Right atrium auricular region (tissue), 2 donors: ENCODE measurements at regions not wholly inside any gene's neighbourhood (a gene's known extent, or its start where the extent isn't known, plus 50 kb on each side); places are given as distances from the start of the nearest gene placed in this dataset.

ENCODE experiments used
- DNase-seq: peaks from one replicate; pipeline ENCODE4 v3.0.0-alpha.2; 2019; ENCODE audit warnings: low spot score
- H3K27ac ChIP-seq, 2 donors: fragments of 200-600 bp; sonication (generic); 1 replicate in 1 of 2; 2 replicates in 1 of 2; pipeline ENCODE4 v1.5.1; 2016 to 2019
- H3K27me3 ChIP-seq, 2 donors: fragments of 200-600 bp; sonication (generic); one replicate each; pipeline versions ENCODE4 v1.5.1 to v1.6.0; 2017 to 2019
- H3K36me3 ChIP-seq: fragments of 200-600 bp; sonication (generic); one replicate; pipeline ENCODE4 v1.5.1; 2016
- H3K4me1 ChIP-seq, 2 donors: fragments of 200-600 bp; sonication (generic); one replicate each; pipeline versions ENCODE4 v1.5.1 to v1.6.0; 2017 to 2019
- H3K4me3 ChIP-seq, 2 donors: fragments of 200-600 bp; sonication (generic); 1 replicate in 1 of 2; 2 replicates in 1 of 2; pipeline ENCODE4 v1.5.1; 2017 to 2019; ENCODE audit warnings: mild to moderate bottlenecking in 1 of 2, moderate library complexity in 1 of 2
- H3K9me3 ChIP-seq, 2 donors: fragments of 200-600 bp; sonication (generic); one replicate each; pipeline ENCODE4 v1.5.1; 2019
- TF ChIP-seq, protein P1 (sequence below), 2 donors: fragments of 200-600 bp; sonication (generic); IDR thresholded peaks; one replicate each; pipeline ENCODE4 v1.5.1; 2019; ENCODE audit warnings: antibody characterized with exemption in 2 of 2

DNA sequence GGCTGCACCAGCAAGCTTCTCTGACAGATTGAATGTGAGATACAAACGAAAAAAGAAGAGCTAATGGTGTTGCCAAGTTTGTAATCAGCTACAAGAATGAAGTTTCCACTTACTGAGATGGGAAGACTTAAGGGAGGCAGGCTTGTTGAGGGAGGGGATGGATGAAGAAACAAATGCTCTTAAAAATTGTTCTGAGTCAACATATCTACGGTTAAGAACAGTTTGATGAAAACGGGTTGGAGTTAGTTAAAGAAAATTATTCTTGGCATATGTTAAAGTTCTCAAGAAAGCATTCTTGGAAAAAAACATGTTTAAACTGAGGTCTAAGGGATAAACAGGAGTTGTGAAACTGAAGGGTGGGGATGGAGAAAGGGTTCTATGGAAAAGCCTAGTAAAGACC, 816.3 kb upstream of the HS3ST1 start:
- H3K27me3 ChIP-seq, result no peaks in the 10 kb centered on the region
- no peak overlapping the region for H3K27ac ChIP-seq
- H3K36me3 ChIP-seq, result no peaks in the 10 kb centered on the region
- peaks cover 0 to 11% of the 10 kb centered on the region in 2 donors for H3K4me1 ChIP-seq
- no peak overlapping the region for H3K4me3 ChIP-seq
- DNase-seq, result no peak
- H3K9me3 ChIP-seq, result no peaks in the 10 kb centered on the region
- TF ChIP-seq, protein P1, sequence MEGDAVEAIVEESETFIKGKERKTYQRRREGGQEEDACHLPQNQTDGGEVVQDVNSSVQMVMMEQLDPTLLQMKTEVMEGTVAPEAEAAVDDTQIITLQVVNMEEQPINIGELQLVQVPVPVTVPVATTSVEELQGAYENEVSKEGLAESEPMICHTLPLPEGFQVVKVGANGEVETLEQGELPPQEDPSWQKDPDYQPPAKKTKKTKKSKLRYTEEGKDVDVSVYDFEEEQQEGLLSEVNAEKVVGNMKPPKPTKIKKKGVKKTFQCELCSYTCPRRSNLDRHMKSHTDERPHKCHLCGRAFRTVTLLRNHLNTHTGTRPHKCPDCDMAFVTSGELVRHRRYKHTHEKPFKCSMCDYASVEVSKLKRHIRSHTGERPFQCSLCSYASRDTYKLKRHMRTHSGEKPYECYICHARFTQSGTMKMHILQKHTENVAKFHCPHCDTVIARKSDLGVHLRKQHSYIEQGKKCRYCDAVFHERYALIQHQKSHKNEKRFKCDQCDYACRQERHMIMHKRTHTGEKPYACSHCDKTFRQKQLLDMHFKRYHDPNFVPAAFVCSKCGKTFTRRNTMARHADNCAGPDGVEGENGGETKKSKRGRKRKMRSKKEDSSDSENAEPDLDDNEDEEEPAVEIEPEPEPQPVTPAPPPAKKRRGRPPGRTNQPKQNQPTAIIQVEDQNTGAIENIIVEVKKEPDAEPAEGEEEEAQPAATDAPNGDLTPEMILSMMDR (IDR thresholded peaks at IDR 0.05), result no peak

DNA sequence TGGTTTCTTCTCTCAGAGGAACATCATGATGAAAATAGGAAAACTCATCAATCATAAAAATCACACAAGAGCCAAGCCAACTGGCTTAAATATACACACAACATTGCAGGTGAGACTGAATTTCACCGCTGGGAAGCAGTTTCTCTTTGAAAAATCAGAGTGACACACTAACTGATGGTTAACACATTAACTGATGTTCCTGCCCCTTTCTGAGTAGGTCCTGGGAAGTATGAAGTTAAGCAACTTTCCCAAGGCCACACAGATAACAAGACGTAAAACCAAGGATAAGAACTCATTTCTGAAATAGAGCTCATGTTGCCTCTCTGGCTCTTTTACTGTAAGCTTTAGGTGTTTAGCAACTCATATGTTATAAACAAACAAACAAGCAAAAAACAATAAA, 813.7 kb upstream of the HS3ST1 start:
- H3K4me3 ChIP-seq, result no peak overlapping the region
- no peaks in the 10 kb centered on the region for H3K36me3 ChIP-seq
- no peak for DNase-seq
- H3K9me3 ChIP-seq, result no peaks in the 10 kb centered on the region
- no peaks in the 10 kb centered on the region for H3K27me3 ChIP-seq
- peaks cover 0 to 11% of the 10 kb centered on the region in 2 donors for H3K4me1 ChIP-seq
- TF ChIP-seq, protein P1 (IDR thresholded peaks at IDR 0.05), result no peak
- H3K27ac ChIP-seq, result no peak overlapping the region

DNA sequence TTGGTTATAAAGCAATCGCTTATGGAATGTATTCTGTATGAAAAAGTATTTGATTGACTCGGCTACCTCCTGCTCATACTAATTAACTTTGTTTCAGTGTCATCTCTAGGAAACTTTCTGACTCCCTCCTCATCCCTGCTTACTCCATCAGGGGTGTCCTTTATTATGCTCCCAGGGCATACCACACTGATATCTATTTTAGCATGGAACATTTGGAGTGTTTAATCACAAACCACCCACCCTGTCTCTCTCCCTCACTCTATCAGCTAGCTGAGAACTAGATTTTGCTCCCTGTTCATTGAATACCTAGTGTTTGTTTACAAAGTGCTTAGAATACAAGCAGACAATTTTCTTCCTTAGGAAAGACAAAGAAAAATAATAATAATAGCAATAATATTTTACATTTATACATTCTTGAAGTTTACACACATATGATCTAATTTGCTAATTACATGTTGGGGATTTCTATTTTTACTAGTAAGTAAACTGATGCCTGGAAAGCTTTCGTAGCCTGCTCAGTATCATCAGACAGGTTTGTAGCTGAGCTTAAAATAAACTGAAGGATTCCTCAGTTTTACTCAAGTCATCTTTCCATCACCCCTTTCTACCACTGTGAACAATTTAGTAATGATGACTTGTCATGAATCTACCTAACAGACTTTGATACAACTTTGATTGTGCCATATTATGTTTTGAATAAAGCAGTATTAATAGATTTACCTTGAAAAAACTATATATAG, 811.4 kb upstream of the HS3ST1 start:
- Histone ChIP-seq H3K4me3 (no peak overlapping the region), H3K9me3 (no peaks in the 10 kb centered on the region), H3K4me1 (peaks cover 0 to 11% of the 10 kb centered on the region in 2 donors), H3K36me3 (no peaks in the 10 kb centered on the region), H3K27ac (peak overlapping the region in 1 of 2 donors; percentile 10), H3K27me3 (no peaks in the 10 kb centered on the region)
- DNase-seq, result no peak
- TF ChIP-seq, protein P1 (IDR thresholded peaks at IDR 0.05), result no peak

DNA sequence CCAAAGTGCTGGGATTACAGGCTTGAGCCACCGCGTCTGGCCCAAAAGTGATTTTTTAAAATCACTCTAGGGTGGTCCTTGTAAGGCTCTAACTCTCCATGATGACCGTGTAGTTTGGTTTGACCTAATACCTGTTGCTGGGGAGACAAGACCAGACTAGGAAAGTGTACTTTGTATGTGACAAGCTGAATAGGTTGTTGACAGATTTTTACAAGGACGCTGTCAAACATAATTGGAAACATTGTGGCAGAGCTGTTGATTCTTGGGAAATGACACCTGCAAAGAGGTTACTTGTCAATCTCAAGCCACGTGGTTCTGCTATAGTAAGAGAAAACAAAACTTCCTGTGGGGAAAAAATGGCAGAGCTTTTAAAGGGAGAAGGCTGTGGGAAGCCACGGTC, 802.4 kb upstream of the HS3ST1 start:
- H3K27me3 ChIP-seq, result no peaks in the 10 kb centered on the region
- DNase-seq, result no peak
- H3K36me3 ChIP-seq, result no peaks in the 10 kb centered on the region
- H3K9me3 ChIP-seq, result no peaks in the 10 kb centered on the region
- TF ChIP-seq, protein P1 (IDR thresholded peaks at IDR 0.05), result no peak
- H3K4me1 ChIP-seq, result no peaks in the 10 kb centered on the region
- peak overlapping the region in 1 of 2 donors; percentile 10 for H3K27ac ChIP-seq
- H3K4me3 ChIP-seq, result no peak overlapping the region

DNA sequence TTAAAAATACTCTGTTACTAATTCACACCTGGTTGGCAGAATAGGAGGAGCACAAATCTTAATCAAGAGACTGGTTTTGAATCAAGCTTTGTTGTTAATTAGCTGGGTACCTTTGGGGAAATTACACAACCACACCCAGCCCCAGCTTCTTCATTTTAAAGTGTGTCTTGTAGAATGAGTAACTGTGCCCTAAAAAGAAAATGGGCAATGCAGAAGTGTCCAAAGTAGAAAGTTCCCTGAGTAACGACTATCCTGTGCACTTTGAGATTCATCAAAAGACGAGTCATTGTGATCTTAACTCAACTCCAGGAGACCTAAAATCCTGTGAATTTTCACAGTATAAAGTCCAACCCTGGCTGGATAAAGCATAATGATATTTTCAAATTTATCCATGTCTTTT, 792.3 kb upstream of the HS3ST1 start:
- H3K36me3 ChIP-seq, result no peaks in the 10 kb centered on the region
- H3K4me3 ChIP-seq, result no peak overlapping the region
- no peaks in the 10 kb centered on the region for H3K27me3 ChIP-seq
- no peaks in the 10 kb centered on the region for H3K4me1 ChIP-seq
- no peak overlapping the region for H3K27ac ChIP-seq
- TF ChIP-seq, protein P1 (IDR thresholded peaks at IDR 0.05), result no peak
- no peak for DNase-seq
- H3K9me3 ChIP-seq, result no peaks in the 10 kb centered on the region

DNA sequence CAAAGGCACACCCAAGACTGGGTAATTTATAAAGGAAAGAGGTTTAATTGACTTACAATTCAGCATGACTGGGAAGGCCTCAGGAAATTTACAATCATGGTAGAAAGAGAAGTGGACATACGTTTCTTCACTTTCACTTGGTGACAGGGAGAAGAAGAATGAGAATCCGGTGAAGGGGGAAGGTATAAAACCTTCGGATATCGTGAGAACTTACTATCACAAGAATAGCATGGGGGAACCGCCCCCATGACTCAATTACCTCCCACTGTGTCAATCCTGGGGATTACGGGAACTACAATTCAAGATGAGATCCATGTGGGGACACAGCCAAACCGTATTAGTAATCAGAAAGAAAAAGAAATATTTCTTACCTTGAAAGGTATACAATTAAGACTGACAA, 782.9 kb upstream of the HS3ST1 start:
- H3K27me3 ChIP-seq, result no peaks in the 10 kb centered on the region
- TF ChIP-seq, protein P1 (IDR thresholded peaks at IDR 0.05), result no peak
- H3K36me3 ChIP-seq, result no peaks in the 10 kb centered on the region
- H3K4me1 ChIP-seq, result no peaks in the 10 kb centered on the region
- H3K4me3 ChIP-seq, result no peak overlapping the region
- H3K27ac ChIP-seq, result no peak overlapping the region
- DNase-seq, result no peak
- no peaks in the 10 kb centered on the region for H3K9me3 ChIP-seq
